ENCODE measurements at regions not wholly inside any gene's neighbourhood (a gene's known extent, or its start where the extent isn't known, plus 50 kb on each side); places are given as distances from the start of the nearest gene placed in this dataset.

GRCh38 chr16:64858076-64858475, 263.8 kb downstream of the CDH11 start:
- TF ChIP-seq EZH2 (IDR thresholded peaks at IDR 0.05; ENCODE audit: borderline replicate concordance): no peak
- TF ChIP-seq CTCF (IDR thresholded peaks at IDR 0.05; ENCODE audit: poor library complexity): no peak
